A549 (cell line): ENCODE measurements at regions not wholly inside any gene's neighbourhood (a gene's known extent, or its start where the extent isn't known, plus 50 kb on each side); places are given as distances from the start of the nearest gene placed in this dataset.

ENCODE experiments used
- ATAC-seq, 2 experiments: fragments of 200-7000 bp in 1 of 2; fragments of >200 bp in 1 of 2; cut with Nextera tagmentation in 1 of 2; cut with Tn5 transposase in 1 of 2; 3 replicates each; pipeline versions ENCODE4 v1.8.0 to v1.9.1; 2018 to 2020; ENCODE audit warnings: mild to moderate bottlenecking in 1 of 2, moderate library complexity in 1 of 2
- CTCF ChIA-PET: fragments of 300-600 bp; sonication (Branson Sonifier 250); formaldehyde crosslinking; extraction: SDS; loops from one replicate; lab custom pipeline; 2021; ENCODE audit warnings: antibody characterized with exemption, inconsistent platforms; lab: Yijun Ruan, JAX
- POLR2A ChIA-PET: fragments of 350-600 bp; formaldehyde crosslinking; extraction: SDS; loops from one replicate; lab custom pipeline; 2021; ENCODE audit warnings: antibody characterized with exemption, inconsistent platforms; lab: Yijun Ruan, JAX
- DNase-seq, 2 experiments: peaks; one replicate each; pipeline versions ENCODE4 v3.0.0 to v3.0.0-alpha.2; 2011 to 2016; ENCODE audit warnings: low read depth in 1 of 2, low spot score in 1 of 2
- FAIRE-seq: peaks from 2 replicates; lab custom pipeline; 2011; peaks lifted over from hg19 to GRCh38; lab: Jason Lieb, UNC
- H3K27ac ChIP-seq, 2 experiments: fragments of >200 bp; sonication (Bioruptor Twin); formaldehyde crosslinking; 3 replicates each; pipeline ENCODE4 v1.5.1; 2016 to 2017
- H3K4me1 ChIP-seq: fragments of >200 bp; sonication (Bioruptor Twin); formaldehyde crosslinking; 3 replicates; pipeline ENCODE4 v1.6.1; 2016
- H3K4me2 ChIP-seq: fragments of >200 bp; sonication (Bioruptor Twin); formaldehyde crosslinking; 3 replicates; pipeline ENCODE4 v1.6.1; 2016
- H3K4me3 ChIP-seq: fragments of >200 bp; sonication (Bioruptor Twin); formaldehyde crosslinking; 3 replicates; pipeline ENCODE4 v1.5.1; 2016
- H3K9me3 ChIP-seq: fragments of >200 bp; sonication (Bioruptor Twin); formaldehyde crosslinking; 3 replicates; pipeline ENCODE4 v1.6.1; 2016
- BCL3 ChIP-seq: fragments of >200 bp; sonication (Bioruptor Twin); formaldehyde crosslinking; IDR thresholded peaks from 3 replicates; pipeline ENCODE4 v1.6.1; 2016
- CBX8 ChIP-seq: fragments of 200-600 bp; sonication (generic); IDR thresholded peaks from 2 replicates; pipeline ENCODE4 v1.6.1; 2016
- CTCF ChIP-seq: fragments of >200 bp; sonication (Bioruptor Twin); formaldehyde crosslinking; IDR thresholded peaks from 3 replicates; pipeline ENCODE4 v1.5.1; 2016
- EP300 ChIP-seq, 2 experiments: fragments of >200 bp; sonication (Bioruptor Twin); formaldehyde crosslinking; IDR thresholded peaks; 2 replicates in 1 of 2; 3 replicates in 1 of 2; pipeline ENCODE4 v1.6.1; 2016 to 2017
- ESRRA ChIP-seq: fragments of 150-350 bp; IDR thresholded peaks from 2 replicates; pipeline ENCODE4 v1.6.1; 2014; ENCODE audit warnings: mild to moderate bottlenecking, low read length, borderline replicate concordance
- FOSL2 ChIP-seq, 2 experiments: fragments of 450-650 bp in 1 of 2; fragments of >200 bp in 1 of 2; sonication (Bioruptor Twin) in 1 of 2; formaldehyde crosslinking; IDR thresholded peaks; 2 replicates each; pipeline versions ENCODE4 v1.5.0 to v1.6.1; 2016 to 2020; ENCODE audit warnings: mild to moderate bottlenecking in 1 of 2, moderate library complexity in 1 of 2
- HOXB13 ChIP-seq: fragments of 250-450 bp; sonication (Bioruptor Pico); IDR thresholded peaks from 2 replicates; pipeline ENCODE4 v1.5.0; 2020; ENCODE audit warnings: low read depth, mild to moderate bottlenecking, moderate library complexity
- HOXB5 ChIP-seq: fragments of 250-450 bp; sonication (Bioruptor Pico); IDR thresholded peaks from 2 replicates; pipeline ENCODE4 v1.5.0; 2020; ENCODE audit warnings: mild to moderate bottlenecking, moderate library complexity
- JUNB ChIP-seq: fragments of >200 bp; sonication (Bioruptor Twin); formaldehyde crosslinking; IDR thresholded peaks from 2 replicates; pipeline ENCODE4 v1.6.1; 2016
- KDM1A ChIP-seq: fragments of 200-600 bp; sonication (generic); IDR thresholded peaks from 2 replicates; pipeline ENCODE4 v1.6.1; 2016; ENCODE audit warnings: low read depth, mild to moderate bottlenecking
- MAFK ChIP-seq: fragments of 450-650 bp; IDR thresholded peaks from 2 replicates; pipeline ENCODE4 v1.6.1; 2014; ENCODE audit not compliant: partially characterized antibody
- MYC ChIP-seq: IDR thresholded peaks from 2 replicates; pipeline ENCODE4 v1.6.1; 2012; ENCODE audit warnings: mild to moderate bottlenecking, inconsistent platforms, low read length, improper control_type of control experiment, borderline replicate concordance
- NPAS2 ChIP-seq: fragments of 250-450 bp; sonication (Bioruptor Pico); IDR thresholded peaks from 2 replicates; pipeline ENCODE4 v1.8.0; 2022; ENCODE audit warnings: mild to moderate bottlenecking, moderate library complexity, borderline replicate concordance
- POLR2A ChIP-seq: IDR thresholded peaks from 2 replicates; pipeline ENCODE4 v1.6.1; 2012; ENCODE audit warnings: mild to moderate bottlenecking, low read length
- RFX5 ChIP-seq: fragments of 450-650 bp; IDR thresholded peaks from 2 replicates; pipeline ENCODE4 v1.7.1; 2014; ENCODE audit warnings: antibody characterized with exemption, mild to moderate bottlenecking, moderate library complexity
- SMC3 ChIP-seq: fragments of >200 bp; sonication (Bioruptor Twin); formaldehyde crosslinking; IDR thresholded peaks from 3 replicates; pipeline ENCODE4 v1.6.1; 2018; ENCODE audit warnings: inconsistent platforms
- TFCP2L1 ChIP-seq: fragments of 250-450 bp; sonication (Bioruptor Pico); IDR thresholded peaks from 2 replicates; pipeline ENCODE4 v1.5.0; 2021; ENCODE audit warnings: mild to moderate bottlenecking
- ZFP36 ChIP-seq: fragments of 450-650 bp; IDR thresholded peaks from 2 replicates; pipeline ENCODE4 v1.6.1; 2014; ENCODE audit warnings: borderline replicate concordance; ENCODE audit not compliant: partially characterized antibody
- ZSCAN20 ChIP-seq: fragments of 250-450 bp; sonication (Bioruptor Pico); IDR thresholded peaks from 2 replicates; pipeline ENCODE4 v1.8.0; 2022; ENCODE audit warnings: mild to moderate bottlenecking, moderate library complexity
- WGBS: methylation state at CpG from one replicate; pipeline ENCODE4 v1.1.6; 2017; ENCODE audit errors: missing lambda C conversion rate; 5-methylcytosine and 5-hydroxymethylcytosine counted together
- TF ChIP-seq, protein P1 (sequence below): fragments of >200 bp; sonication (Bioruptor Twin); formaldehyde crosslinking; IDR thresholded peaks from 2 replicates; pipeline ENCODE4 v1.6.1; 2016

DNA sequence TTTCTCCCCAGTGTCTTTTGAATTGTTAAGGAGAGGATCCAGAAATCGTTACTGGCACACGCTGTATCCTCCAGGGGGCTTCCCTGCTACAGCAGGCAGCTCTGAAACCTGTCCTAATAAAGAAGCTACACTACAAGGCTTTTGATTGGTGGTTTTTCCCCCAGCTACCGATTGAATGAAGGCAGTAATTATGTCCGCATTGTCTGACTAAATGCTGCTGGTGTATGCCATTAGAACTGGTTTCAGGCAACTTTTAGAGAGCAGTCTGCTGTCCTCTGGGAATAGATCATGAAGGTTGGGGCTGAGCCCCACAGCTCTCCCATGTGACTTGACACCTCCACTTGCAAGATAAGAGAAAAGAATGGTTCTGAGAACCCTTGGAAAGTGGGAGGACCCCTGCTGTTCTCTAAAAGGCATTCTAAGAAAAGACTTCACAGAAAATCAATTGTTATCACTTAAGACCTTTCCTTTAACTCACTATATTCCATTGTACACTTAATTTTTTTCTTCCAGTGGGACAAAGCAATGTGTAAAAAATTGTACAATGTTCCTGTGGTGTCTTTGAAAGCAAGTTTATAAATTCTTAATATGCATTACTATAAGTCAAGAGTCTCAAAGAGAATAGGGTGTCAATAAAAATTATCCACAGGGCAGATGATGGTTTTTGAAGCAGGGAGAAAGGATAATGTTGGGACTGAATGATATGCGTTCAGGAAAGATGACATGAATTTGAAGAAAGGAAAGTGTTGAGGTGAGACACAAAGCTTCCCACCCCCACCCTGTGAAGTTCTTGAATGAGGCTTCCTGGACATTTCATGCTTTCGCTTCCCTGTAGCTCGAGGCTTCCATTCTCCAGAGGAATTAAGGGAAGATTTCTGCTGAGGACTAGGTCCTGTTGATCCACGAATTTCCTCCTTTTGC lies 53.0 kb upstream of the DAZL start:
- 31% methylated on average over 8 of the region's 8 CpGs for WGBS
- TF ChIP-seq CBX8, result no peak
- no peak for TF ChIP-seq MYC
- no peak for TF ChIP-seq JUNB
- TF ChIP-seq NPAS2 (CRISPR knock-in tag), result no peak
- no peak for TF ChIP-seq HOXB13
- TF ChIP-seq FOSL2 (IDR thresholded peaks at IDR 0.05), result no peak
- TF ChIP-seq FOSL2 (CRISPR knock-in tag; IDR thresholded peaks at IDR 0.05), result no peak
- TF ChIP-seq SMC3, result no peak
- no peak for TF ChIP-seq TFCP2L1 (CRISPR knock-in tag)
- no peak for TF ChIP-seq KDM1A
- TF ChIP-seq MAFK, result no peak
- TF ChIP-seq, protein P1, sequence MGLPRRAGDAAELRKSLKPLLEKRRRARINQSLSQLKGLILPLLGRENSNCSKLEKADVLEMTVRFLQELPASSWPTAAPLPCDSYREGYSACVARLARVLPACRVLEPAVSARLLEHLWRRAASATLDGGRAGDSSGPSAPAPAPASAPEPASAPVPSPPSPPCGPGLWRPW, result no peak
- TF ChIP-seq HOXB5 (CRISPR knock-in tag), result no peak
- no peak for TF ChIP-seq CTCF
- TF ChIP-seq POLR2A, result no peak
- no peak for TF ChIP-seq BCL3
- no peak for TF ChIP-seq ZSCAN20 (CRISPR knock-in tag)
- Histone ChIP-seq H3K4me1 (no peaks in the 10 kb centered on the region), H3K4me2 (no peak overlapping the region), H3K27ac (no peak overlapping the region), H3K4me3 (no peak overlapping the region), H3K9me3 (no peaks in the 10 kb centered on the region)
- FAIRE-seq (no peak), DNase-seq (no peak), ATAC-seq (no peak)
- ChIA-PET CTCF (interaction anchor here (0.6 to 1.4 kb wide), 2 partner anchors 372 to 374 kb away, joined by 3 read pairs; no protein-coding TSS in a partner anchor), POLR2A (no interaction called here)

DNA sequence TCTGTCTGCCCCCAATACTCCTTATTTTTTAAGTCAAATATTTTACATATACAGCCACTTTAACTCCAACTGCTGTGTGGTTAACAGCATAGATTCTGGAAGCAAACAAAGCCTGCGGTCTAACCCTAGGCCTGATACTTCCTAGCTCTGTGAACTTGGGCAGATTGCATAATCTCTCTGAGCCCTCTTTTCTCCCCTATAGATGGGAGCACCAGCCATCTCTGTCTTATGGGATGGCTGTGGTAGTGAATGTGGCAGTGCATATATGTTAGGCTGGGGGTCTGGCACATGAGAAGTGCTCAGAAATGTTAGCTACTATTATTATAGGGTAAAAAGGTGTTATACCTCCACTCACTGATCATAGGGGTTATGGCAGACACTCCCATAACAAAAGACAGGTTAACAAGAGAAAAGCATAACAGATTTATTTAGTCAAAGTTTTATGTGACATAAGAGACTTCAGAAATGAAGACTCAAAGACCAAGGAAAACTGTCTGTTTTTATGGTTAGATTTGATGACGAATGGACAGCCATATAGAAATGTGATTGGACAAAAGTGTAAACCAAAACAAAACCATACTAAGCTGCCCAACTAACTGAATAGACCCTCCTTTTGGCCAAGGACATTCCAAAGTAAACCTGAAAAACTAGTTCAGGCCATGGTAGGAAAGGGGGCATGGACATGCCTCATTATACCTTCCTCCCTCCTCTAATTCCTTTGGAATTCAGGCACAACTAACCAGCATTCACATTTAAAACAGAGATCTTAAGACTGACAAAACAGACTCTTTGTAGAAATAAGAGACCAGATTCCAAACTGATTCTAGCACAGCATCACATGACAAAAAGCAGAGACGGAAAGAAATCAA lies 53.9 kb upstream of the DAZL start:
- H3K4me3 ChIP-seq, result no peak overlapping the region
- ChIA-PET POLR2A (no interaction called here), CTCF (interaction anchor here (1.4 kb wide), 1 partner anchor 373 kb away, joined by 3 read pairs; no protein-coding TSS in a partner anchor)
- no peak overlapping the region for H3K4me2 ChIP-seq
- 46% methylated on average over 3 of the region's 3 CpGs for WGBS
- ATAC-seq, result no peak
- no peak overlapping the region for H3K27ac ChIP-seq
- H3K9me3 ChIP-seq, result no peaks in the 10 kb centered on the region
- no peak for DNase-seq
- FAIRE-seq, result no peak
- H3K4me1 ChIP-seq, result no peaks in the 10 kb centered on the region
- TF ChIP-seq CTCF (no peak), ESRRA (no peak), EP300 (IDR thresholded peaks at IDR 0.05) (no peak), ZFP36 (no peak), RFX5 (no peak)
